Body of pancreas (tissue), 4 donors: ENCODE measurements at regions not wholly inside any gene's neighbourhood (a gene's known extent, or its start where the extent isn't known, plus 50 kb on each side); places are given as distances from the start of the nearest gene placed in this dataset.

Experiments
- POLR2A ChIP-seq, 3 donors: fragments of 450-650 bp; IDR thresholded peaks; one replicate each; pipeline ENCODE4 v1.6.1; 2016; ENCODE audit warnings: antibody characterized with exemption in 3 of 3, mild to moderate bottlenecking in 2 of 3
- TF ChIP-seq, protein P1 (sequence below), 7 experiments: fragments of 450-650 bp in 4 of 7; fragments of 200-600 bp in 3 of 7; sonication (generic) in 3 of 7; IDR thresholded peaks; one replicate each; pipeline ENCODE4 v1.5.1; 2016 to 2019; ENCODE audit warnings: antibody characterized with exemption in 7 of 7

DNA sequence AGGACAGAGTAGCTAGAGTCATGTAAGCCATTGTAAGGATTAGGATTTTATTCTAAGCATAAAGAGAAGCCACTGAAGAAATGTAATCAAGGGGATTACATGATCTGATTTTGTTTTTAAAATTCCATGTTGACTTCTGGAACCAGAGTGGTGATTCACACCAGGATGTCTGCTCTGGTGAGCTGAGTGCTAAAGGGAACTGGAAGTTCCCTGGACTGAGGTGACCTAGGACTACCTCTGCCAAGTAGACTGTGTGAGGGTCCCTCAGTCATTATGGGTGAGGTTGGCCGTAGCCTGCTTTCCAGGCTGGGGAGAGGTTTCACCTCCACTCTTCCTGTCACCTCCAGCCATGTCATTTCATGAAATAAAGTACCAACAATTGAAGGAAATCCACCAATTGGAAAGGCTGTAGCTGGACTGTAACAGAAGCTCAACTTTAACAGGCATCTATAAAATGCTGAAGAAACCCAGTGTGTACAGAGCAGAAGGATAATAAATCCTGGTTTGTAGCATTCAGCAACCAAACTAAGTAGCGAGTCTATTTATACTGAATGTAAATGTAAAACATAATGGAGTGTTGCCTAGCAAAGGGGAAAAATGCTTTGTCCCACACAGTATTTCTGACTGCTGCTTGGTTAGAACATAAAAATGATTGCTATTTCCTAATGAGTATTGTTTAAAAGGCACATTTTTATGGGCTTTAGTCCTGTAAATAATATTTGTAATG lies 507.4 kb upstream of the PKDCC start:
- TF ChIP-seq, protein P1, sequence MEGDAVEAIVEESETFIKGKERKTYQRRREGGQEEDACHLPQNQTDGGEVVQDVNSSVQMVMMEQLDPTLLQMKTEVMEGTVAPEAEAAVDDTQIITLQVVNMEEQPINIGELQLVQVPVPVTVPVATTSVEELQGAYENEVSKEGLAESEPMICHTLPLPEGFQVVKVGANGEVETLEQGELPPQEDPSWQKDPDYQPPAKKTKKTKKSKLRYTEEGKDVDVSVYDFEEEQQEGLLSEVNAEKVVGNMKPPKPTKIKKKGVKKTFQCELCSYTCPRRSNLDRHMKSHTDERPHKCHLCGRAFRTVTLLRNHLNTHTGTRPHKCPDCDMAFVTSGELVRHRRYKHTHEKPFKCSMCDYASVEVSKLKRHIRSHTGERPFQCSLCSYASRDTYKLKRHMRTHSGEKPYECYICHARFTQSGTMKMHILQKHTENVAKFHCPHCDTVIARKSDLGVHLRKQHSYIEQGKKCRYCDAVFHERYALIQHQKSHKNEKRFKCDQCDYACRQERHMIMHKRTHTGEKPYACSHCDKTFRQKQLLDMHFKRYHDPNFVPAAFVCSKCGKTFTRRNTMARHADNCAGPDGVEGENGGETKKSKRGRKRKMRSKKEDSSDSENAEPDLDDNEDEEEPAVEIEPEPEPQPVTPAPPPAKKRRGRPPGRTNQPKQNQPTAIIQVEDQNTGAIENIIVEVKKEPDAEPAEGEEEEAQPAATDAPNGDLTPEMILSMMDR (IDR thresholded peaks at IDR 0.05), result no peak
- no peak for TF ChIP-seq POLR2A (IDR thresholded peaks at IDR 0.05)
